GM19452 (cell line): ENCODE measurements at regions not wholly inside any gene's neighbourhood (a gene's known extent, or its start where the extent isn't known, plus 50 kb on each side); places are given as distances from the start of the nearest gene placed in this dataset.

Experiments used
- ATAC-seq: cut with Tn5 transposase; IDR thresholded peaks from one replicate; pipeline ENCODE4 v1.9.1; 2021; ENCODE audit not compliant: unreplicated experiment

DNA sequence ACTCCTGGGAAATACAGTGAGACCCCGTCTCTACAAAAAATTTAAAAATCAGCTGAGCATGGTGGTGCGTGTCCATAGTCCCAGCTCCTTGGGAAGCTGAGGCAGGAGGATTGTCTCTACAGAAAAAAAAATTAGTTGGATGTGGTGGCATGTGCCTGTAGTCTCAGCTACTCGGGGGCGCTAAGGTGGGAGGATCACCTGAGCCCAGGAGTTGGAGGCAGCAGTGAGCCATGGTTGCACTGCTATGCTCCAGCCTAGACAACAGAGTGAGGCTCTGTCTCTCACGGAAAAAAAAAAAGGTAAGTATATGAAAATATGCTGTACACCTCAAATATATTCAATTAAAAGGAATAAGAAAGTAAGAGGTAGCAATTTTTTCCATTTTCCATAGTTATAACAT lies 92.5 kb upstream of the TGIF1 start:
- ATAC-seq, result no peak

GRCh38 chr18:3358310-3358709 lies 91.7 kb upstream of the TGIF1 start:
- no peak for ATAC-seq

DNA sequence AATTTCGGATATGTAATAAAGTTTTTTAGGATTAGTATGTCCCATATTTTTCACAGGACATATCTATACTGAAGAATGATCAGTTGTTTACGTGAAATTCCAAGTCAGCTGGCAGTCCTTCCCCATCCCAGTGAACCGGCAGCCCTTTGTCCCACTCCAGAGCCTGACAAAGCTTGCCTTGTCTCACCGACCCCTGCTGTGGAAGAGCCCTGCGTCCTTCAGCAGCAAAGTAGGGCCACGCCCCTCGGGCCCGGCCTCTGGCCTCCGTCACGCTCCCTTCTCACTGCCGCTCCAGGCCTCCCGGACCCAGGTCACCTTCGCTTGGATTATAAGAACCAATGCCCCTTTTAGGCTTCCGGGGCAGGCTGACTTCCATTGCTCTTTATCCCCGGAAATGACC lies 89.8 kb upstream of the TGIF1 start:
- ATAC-seq, result no peak

GRCh38 chr18:3367491-3368091 lies 82.4 kb upstream of the TGIF1 start:
- ATAC-seq, result no peak

GRCh38 chr18:3368193-3368592 lies 81.8 kb upstream of the TGIF1 start:
- ATAC-seq, result no peak

- no peak for ATAC-seq
These were observed 70.3 kb upstream of the TGIF1 start for GRCh38 chr18:3379685-3380084.

DNA sequence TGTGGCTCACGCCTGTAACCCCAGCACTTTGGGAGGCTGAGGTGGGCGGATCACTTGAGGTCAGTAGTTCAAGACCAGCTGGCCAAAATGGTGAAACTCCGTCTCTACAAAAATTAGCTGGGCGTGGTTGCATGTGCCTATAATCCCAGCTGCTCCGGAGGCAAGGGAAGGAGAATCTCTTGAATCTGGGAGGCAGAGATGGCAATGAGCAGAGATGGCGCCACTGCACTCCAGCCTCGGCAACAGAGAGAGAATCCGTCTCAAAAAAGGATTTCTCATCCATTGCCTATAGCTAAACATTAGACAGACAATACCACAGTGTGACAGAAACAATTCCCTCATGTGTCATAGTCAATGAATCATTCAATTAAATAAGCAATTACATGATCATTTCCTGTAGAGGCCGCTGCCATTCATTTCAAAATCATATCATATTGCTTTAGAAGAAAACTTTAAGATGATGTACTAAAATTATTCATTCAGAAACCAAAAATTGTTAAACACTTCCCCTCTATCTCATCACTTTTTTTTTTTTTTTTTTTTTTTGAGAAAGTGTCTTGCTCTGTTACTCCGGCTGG lies 69.5 kb upstream of the TGIF1 start:
- no peak for ATAC-seq

- ATAC-seq, result no peak
These were observed 66.5 kb upstream of the TGIF1 start for GRCh38 chr18:3383381-3383915.

- peak; percentile 75 for ATAC-seq
These were observed 65.1 kb upstream of the TGIF1 start for GRCh38 chr18:3384664-3385563.

DNA sequence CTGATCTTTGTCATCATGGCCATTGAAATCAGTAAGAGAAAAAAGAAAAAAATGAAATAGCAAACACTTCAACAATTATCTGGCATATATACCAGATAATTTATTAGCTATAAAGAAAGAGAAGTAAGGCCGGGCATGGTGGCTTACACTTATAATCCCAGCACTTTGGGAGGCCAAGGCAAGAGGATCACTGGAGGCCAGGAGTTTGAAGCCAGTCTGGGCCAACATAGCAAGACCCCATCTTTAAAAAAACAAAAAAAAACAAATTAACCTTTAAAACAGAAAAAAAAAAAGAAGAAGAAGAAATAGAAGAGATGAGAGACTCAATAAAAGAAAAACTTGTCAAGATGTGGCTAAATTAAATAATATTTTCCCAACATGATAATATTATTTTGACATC lies 61.6 kb upstream of the TGIF1 start:
- no peak for ATAC-seq

DNA sequence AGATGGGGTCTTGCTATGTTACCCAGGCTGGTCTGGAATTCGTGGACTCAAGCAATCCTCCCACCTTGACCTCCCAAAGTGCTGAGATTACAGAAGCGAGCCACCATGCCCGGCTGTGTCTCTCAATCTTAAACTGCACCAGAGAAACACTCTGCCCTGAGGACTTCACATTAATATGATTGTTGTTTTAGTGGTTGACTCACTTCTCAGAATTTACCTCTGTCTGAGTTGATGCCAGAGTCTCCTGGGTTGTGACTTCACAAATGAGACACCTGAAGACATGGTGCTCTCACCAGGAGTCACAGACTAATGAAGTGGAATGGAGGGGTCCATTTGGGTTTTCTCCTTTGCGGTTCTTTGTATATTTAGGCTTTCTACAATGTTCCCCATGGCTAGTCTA lies 61.0 kb upstream of the TGIF1 start:
- no peak for ATAC-seq

DNA sequence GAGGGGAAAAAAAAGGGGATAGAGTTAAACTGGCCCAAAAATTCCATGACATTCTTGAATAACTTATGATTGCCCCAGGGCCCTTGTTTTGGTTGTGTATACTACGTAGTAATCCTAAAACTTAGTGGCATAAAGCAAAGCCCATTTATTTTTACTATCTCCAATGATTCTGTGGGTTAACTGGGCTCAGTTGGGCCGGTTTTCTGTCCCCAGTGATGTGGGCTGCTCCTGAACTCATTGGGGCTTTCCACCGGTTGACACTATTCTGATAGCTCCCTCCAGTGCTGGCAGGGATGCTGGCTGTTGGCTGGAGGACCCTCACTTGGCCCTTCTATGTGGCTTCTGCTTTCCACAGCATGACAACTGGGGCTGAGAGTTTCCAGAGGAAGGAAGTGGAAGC lies 60.0 kb upstream of the TGIF1 start:
- no peak for ATAC-seq

GRCh38 chr18:3391704-3392466 lies 58.1 kb upstream of the TGIF1 start:
- ATAC-seq, result no peak

DNA sequence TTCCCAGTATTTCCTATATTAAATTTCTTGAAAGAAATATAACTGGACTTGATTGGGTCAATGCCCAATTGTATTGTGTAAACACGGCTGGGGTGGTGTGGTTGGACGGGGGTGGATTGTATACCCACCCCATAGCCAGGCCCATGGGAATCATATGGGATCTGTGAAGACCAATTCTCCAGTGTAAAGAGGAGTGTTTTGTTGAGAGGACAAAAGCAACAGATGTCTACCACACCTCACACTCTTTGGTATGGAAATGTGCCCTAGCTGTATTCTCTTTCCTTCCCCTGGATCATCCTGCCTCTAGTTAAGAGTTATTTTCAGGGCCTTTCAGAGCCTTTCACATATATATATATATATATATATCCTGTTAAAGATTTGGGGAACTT lies 57.5 kb upstream of the TGIF1 start:
- ATAC-seq, result no peak

GRCh38 chr18:3394648-3395047 lies 55.3 kb upstream of the TGIF1 start:
- ATAC-seq, result no peak

- no peak for ATAC-seq
These were observed 54.5 kb upstream of the TGIF1 start for GRCh38 chr18:3395466-3395865.

GRCh38 chr18:3397031-3397750 lies 52.8 kb upstream of the TGIF1 start:
- no peak for ATAC-seq

- no peak for ATAC-seq
These were observed 52.2 kb upstream of the TGIF1 start for GRCh38 chr18:3397786-3398185.
